ENCODE measurements at regions not wholly inside any gene's neighbourhood (a gene's known extent, or its start where the extent isn't known, plus 50 kb on each side); places are given as distances from the start of the nearest gene placed in this dataset.
"Not testable (repeated sequence)": the region's sequence is repeated elsewhere in the genome, so short reads cannot be mapped to it uniquely, and the experiment has no call there.

GRCh38 chr1:98575955-98576354, 85.6 kb upstream of the SNX7 start:
- no peak for DNase-seq (ENCODE audit: low read depth in 2 of 2)

DNA sequence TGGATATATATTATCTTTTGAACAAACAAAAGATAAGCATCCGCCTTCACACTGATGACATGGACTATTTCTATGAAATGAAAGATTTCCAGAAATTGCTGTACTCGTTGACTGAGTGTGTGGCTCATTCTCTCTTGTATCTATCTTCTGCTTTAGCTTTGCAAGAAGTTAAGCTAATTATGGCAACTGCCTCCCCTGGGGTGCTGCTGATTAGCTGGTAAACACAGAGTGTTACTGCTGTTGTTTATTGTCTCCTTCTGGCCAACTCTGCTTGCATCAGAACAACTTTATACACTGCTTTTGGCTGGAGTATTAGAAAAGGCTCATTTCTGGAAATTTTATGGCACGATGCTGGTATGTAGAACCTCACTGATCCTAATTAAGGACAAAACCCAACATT, 95.6 kb upstream of the SNX7 start:
- DNase-seq (ENCODE audit: low read depth in 2 of 2): no peak

DNA sequence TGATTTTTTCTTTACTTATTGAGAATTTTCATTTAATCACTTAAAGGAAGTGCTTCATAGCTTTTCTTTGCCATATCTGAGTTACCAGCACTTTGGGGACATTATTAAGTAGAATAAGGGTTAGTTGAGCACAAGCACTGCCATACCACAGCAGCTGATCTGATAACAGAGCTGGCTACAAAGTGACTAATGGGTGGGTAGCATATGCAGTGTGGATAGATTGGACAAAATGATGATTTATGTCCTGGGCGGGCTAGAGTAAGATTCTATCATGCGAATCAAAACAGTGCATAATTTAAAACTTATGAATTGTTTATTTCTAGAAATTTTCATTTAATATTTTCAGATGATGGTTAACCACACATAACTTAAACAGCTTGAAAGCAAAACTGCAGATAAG, 102.2 kb upstream of the SNX7 start:
- no peak for DNase-seq (ENCODE audit: low read depth in 2 of 2)

- DNase-seq (ENCODE audit: low read depth in 2 of 2): no peak
Measured at GRCh38 chr1:98557895-98558294, 103.6 kb upstream of the SNX7 start.

DNA sequence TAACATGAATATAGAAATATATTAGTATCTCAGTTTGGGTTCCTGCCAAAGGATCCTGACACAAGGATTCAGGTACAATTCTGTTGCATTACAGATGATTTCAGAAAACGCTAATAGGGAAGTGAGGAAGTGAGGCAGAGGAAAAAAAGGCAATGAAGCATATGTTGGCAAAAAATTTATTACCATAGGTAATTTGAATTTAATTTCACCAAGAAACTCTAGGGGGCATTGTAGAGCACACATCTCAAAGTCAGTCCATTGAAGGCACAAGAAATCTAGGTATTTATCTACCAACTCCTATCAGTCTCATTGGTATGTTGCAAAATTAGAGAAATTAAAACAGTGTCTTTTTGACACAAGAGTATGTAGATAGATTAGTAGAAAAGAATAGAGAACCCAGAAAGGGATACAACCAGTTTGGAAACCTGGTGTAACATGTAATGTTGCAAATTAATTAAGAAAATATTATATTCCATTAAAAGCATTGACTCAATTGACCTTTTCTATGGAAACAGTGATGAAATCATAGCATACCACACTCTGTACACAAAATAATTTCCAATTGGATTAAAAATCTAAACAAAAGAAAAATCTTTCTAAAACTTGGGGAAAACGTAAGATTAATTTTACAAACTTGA, 104.9 kb upstream of the SNX7 start:
- no peak for DNase-seq (ENCODE audit: low read depth in 2 of 2)

DNA sequence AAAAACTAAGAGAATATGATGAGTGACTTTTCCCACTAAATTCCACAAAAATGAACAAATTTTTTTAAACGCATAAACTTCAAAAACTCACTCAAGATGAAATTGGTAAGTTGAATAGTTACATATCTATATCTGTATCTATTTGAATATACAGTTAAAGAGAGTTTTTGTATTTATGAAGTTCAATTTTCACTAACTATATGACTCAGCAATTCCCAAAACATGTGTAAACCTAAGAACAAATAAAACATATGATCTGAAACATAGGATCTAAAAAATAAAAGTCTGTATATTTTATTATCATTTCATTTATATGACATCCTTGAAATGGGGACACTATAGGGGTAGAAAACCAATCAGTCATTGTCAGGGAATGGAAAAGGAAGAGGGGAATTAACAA, 105.7 kb upstream of the SNX7 start:
- no peak for DNase-seq (ENCODE audit: low read depth in 2 of 2)

GRCh38 chr1:98552576-98553074, 108.9 kb upstream of the SNX7 start:
- not testable (repeated sequence) for DNase-seq (ENCODE audit: low read depth in 2 of 2)

DNA sequence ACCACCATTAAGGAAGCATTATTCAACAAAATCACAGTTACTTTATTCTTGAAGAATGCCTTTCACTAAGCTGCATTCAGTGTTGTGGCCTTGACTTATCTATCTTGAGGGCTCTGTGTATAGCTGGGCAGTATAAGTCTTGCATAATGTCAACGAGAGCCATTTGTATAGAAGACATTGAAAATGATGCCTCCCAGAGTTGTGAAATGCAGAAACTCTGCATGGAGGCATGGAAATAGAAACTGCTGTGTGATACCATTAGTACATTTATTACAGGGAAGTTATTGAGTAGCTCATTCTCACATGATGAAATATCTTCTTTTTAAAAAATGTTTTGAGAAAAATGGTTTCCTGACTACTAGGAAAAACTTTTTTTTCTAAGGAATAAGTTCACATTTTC, 111.4 kb upstream of the SNX7 start:
- DNase-seq (ENCODE audit: low read depth in 2 of 2): no peak

GRCh38 chr1:98546319-98546718, 115.2 kb upstream of the SNX7 start:
- no peak for DNase-seq (ENCODE audit: low read depth in 2 of 2)

GRCh38 chr1:98538106-98538505, 123.4 kb upstream of the SNX7 start:
- DNase-seq (ENCODE audit: low read depth in 2 of 2): no peak

GRCh38 chr1:98523256-98523655, 138.3 kb upstream of the SNX7 start:
- no peak for DNase-seq (ENCODE audit: low read depth in 2 of 2)

GRCh38 chr1:98516306-98516705, 145.2 kb upstream of the SNX7 start:
- no peak for DNase-seq (ENCODE audit: low read depth in 2 of 2)

- DNase-seq (ENCODE audit: low read depth in 2 of 2): no peak
Measured at GRCh38 chr1:98515744-98516143, 145.8 kb upstream of the SNX7 start.

GRCh38 chr1:98512216-98512615, 149.3 kb upstream of the SNX7 start:
- not testable (repeated sequence) for DNase-seq (ENCODE audit: low read depth in 2 of 2)

GRCh38 chr1:98503771-98504170, 157.8 kb upstream of the SNX7 start:
- no peak for DNase-seq (ENCODE audit: low read depth in 2 of 2)

DNA sequence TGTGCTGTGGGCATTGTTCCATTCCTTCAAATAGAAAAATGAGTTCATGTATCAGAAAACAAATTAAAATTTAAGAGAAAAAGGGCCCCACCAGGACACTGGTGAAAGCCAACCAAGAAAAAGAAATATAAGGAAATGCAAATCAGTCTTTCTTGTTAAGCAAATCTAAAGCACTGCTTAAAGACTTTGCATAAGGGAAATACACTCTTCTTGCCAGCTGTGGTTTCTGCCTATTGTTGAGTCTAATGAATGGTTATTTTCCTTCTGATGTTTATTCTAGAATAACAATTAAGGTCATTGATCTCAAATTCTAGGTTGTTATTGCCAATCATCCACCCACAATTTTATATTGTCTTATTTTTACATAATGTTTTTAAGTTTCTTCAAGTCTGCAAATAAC, 158.6 kb upstream of the SNX7 start:
- no peak for DNase-seq (ENCODE audit: low read depth in 2 of 2)

- DNase-seq (ENCODE audit: low read depth in 2 of 2): no peak
Measured at GRCh38 chr1:98500324-98500723, 161.2 kb upstream of the SNX7 start.

- no peak for DNase-seq (ENCODE audit: low read depth in 2 of 2)
Measured at GRCh38 chr1:98498651-98499050, 162.9 kb upstream of the SNX7 start.

DNA sequence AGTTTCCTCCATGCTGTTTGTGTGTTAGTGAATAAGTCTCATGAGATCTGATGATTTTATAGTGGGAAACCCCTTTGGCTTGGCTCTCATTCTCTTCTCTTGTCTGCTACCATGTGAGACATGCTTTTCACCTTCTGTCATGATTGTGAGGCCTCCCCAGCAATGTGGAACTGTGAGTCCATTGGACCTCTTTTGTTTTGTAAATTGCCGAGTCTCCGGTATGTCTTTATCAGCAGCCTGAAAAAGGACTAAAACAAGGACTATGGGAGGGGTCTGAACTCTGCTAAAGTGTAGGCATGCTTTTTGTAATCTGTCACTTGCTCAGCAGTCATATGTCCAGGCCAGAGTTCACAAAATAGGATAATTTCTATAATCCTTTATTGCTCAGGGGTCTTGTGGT, 164.0 kb upstream of the SNX7 start:
- DNase-seq (ENCODE audit: low read depth in 2 of 2): no peak

GRCh38 chr1:98496256-98496995, 165.1 kb upstream of the SNX7 start:
- no peak for DNase-seq (ENCODE audit: low read depth in 2 of 2)

GRCh38 chr1:98493469-98493868, 168.1 kb upstream of the SNX7 start:
- DNase-seq (ENCODE audit: low read depth in 2 of 2): no peak

DNA sequence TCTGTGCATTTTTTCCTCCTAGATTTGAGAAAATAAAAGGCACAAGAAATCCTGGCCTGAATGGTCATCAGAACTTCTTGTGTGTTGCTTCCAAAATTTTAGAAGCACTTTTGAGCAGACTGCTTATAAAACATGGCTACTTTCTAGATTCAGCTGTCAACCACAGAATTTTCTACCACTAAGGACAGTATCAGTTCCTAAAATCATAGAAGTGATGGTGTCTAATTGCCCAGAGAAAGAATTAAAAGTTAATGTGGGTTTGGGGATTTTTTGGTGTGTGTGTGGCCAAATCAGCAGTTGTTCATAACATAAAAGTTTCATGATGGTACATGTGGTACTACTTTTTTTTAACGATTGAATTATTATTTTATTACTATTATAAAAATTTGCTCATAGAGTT, 171.4 kb upstream of the SNX7 start:
- DNase-seq (ENCODE audit: low read depth in 2 of 2): no peak

DNA sequence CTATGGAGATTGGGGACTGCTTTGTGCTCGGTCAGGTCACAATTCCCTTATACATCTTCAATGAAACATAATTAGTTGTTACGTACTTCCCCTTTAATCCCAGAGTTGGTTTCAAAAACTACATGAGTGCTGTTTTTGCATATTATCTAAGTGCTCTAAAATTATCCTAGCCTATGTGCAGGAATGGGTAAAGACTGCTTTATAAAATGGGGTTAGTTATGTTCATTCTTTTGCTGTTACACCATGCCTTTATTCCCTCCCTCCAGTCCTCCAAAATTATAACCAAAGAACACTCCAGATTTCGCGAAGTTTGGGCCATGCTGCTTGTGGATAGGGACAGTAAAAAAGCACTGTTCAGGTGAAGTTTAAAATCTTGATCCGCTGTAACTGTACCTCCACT, 173.9 kb upstream of the SNX7 start:
- DNase-seq (ENCODE audit: low read depth in 2 of 2): no peak

DNA sequence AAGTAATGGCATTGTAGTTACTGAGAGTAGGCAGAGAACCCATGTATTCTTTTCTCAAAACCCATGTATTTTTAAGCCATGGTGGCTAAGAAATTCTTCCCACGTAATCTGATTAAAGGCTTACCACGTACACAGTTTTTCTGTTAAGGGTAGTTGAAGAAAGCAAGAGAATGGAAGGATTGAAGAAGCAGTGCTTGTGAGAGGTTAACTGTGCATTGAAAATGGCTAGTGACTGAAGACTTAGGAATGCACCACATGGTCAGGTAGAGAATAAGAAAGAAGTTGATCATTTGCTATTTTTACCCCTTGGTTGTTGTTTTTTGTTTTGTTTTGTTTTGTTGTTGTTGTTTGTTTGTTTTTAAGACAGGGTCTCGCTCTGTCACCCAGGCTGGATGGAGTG, 178.9 kb upstream of the SNX7 start:
- DNase-seq (ENCODE audit: low read depth in 2 of 2): no peak

Measured in stimulated activated CD4-positive, alpha-beta T cell treated with anti-CD3 and anti-CD28 coated beads, Interleukin-1b, Interleukin-23, amount 100 ng/mL, for 1 hour (primary cell).